ENCODE measurements at regions not wholly inside any gene's neighbourhood (a gene's known extent, or its start where the extent isn't known, plus 50 kb on each side); places are given as distances from the start of the nearest gene placed in this dataset.

DNA sequence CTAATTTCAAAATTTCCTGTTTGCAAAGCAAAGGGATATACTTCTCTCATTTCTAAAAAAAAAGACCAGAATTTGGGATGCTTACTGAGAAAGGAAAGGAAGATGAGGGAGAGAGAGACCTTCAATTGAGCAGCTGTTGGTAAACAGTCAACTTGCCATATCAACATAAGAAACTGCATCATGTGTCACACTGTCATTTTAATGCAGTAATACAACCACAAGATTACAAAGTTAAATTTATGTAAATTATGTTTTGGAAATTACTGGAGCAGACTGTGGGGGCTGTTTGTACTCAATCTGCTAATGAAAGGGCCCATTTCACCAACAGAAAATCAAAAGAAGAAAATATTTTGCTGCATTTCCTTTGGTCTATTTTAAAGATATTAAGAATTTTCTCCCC, 370.4 kb upstream of the TMPO start:
- no peaks in the 10 kb centered on the region for H3K79me2 ChIP-seq (ENCODE audit: insufficient read depth, low read length)
- H3K36me3 Mint-ChIP-seq, result no peaks in the 10 kb centered on the region
- H3K4me3 ChIP-seq (replicated peaks in 1 of 3; ENCODE audit: low read depth in 2 of 3, low read length in 3 of 3), result no peak overlapping the region
- no peak overlapping the region for H3K4me2 ChIP-seq (replicated peaks; ENCODE audit: extremely low read depth, low read length, poor library complexity, severe bottlenecking)
- DNase-seq, result no peak
- no peak overlapping the region for H2AFZ ChIP-seq (ENCODE audit: insufficient read depth, low read depth, low read length, poor library complexity, severe bottlenecking)
- H3K27ac Mint-ChIP-seq, result no peak overlapping the region
- peaks cover 0 to 4% (median 0%) of the 10 kb centered on the region in 7 donors for H3K9me3 Mint-ChIP-seq
- no peak overlapping the region for H3K9ac ChIP-seq (ENCODE audit: insufficient read depth, low read length, poor library complexity, severe bottlenecking)
- no peaks in the 10 kb centered on the region for H4K20me1 ChIP-seq (ENCODE audit: insufficient read depth, low read length)
- no peaks in the 10 kb centered on the region for H3K36me3 ChIP-seq (replicated peaks in 1 of 2; ENCODE audit: control insufficient read depth in 1 of 2, insufficient read depth in 2 of 2, low read length in 2 of 2)
- peaks cover 0 to 2% (median 0%) of the 10 kb centered on the region in 3 donors for H3K27me3 Mint-ChIP-seq (ENCODE audit: low read depth in 3 of 3)
- no peak overlapping the region for H3K27ac ChIP-seq (ENCODE audit: low read depth in 1 of 2, low read length in 2 of 2)
- no peak overlapping the region for H3K4me3 Mint-ChIP-seq
- H3K4me1 Mint-ChIP-seq, result no peaks in the 10 kb centered on the region
- H3K4me1 ChIP-seq (ENCODE audit: control insufficient read depth in 1 of 2, insufficient read depth in 2 of 2, low read length in 2 of 2), result no peaks in the 10 kb centered on the region
- peaks cover 0 to 2% of the 10 kb centered on the region in 2 donors for H3K27me3 ChIP-seq (ENCODE audit: control insufficient read depth in 2 of 2, insufficient read depth in 2 of 2, low read length in 2 of 2)
- intact Hi-C loops (cut with micrococcal nuclease), result no loop called here
- TF ChIP-seq, protein P1, sequence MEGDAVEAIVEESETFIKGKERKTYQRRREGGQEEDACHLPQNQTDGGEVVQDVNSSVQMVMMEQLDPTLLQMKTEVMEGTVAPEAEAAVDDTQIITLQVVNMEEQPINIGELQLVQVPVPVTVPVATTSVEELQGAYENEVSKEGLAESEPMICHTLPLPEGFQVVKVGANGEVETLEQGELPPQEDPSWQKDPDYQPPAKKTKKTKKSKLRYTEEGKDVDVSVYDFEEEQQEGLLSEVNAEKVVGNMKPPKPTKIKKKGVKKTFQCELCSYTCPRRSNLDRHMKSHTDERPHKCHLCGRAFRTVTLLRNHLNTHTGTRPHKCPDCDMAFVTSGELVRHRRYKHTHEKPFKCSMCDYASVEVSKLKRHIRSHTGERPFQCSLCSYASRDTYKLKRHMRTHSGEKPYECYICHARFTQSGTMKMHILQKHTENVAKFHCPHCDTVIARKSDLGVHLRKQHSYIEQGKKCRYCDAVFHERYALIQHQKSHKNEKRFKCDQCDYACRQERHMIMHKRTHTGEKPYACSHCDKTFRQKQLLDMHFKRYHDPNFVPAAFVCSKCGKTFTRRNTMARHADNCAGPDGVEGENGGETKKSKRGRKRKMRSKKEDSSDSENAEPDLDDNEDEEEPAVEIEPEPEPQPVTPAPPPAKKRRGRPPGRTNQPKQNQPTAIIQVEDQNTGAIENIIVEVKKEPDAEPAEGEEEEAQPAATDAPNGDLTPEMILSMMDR (IDR thresholded peaks at IDR 0.05), result no peak
- H3K9me3 ChIP-seq (replicated peaks in 1 of 2; ENCODE audit: control insufficient read depth in 1 of 2, insufficient read depth in 1 of 2, low read length in 2 of 2), result no peaks in the 10 kb centered on the region

DNA sequence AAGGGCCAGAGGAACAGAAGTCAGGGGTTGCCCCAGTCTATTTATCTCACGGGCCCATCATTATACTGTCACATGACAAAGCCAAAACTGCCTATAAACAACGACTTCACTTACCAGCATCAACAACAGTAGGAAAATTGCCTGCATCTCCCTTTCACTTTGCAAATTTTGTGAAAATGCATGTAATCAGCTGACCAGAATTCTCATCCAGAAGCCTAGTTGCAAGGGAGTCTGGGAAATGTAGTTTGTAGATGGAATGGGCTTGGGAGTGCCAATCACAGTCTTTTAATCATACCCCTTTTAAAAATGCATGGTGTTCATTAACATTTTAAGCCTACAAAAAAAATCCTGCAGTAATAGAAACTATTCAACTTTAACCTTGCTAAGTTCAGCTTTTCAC, 369.3 kb upstream of the TMPO start:
- DNase-seq, result no peak
- Histone ChIP-seq H3K27me3 (ENCODE audit: control insufficient read depth in 2 of 2, insufficient read depth in 2 of 2, low read length in 2 of 2) (no peaks in the 10 kb centered on the region), H3K4me2 (replicated peaks; ENCODE audit: extremely low read depth, low read length, poor library complexity, severe bottlenecking) (no peak overlapping the region), H3K4me3 (replicated peaks in 1 of 3; ENCODE audit: low read depth in 2 of 3, low read length in 3 of 3) (no peak overlapping the region), H3K27ac (ENCODE audit: low read depth in 1 of 2, low read length in 2 of 2) (no peak overlapping the region), H4K20me1 (ENCODE audit: insufficient read depth, low read length) (no peaks in the 10 kb centered on the region), H3K4me1 (ENCODE audit: control insufficient read depth in 1 of 2, insufficient read depth in 2 of 2, low read length in 2 of 2) (no peaks in the 10 kb centered on the region), H3K9me3 (replicated peaks in 1 of 2; ENCODE audit: control insufficient read depth in 1 of 2, insufficient read depth in 1 of 2, low read length in 2 of 2) (no peaks in the 10 kb centered on the region), H3K79me2 (ENCODE audit: insufficient read depth, low read length) (no peaks in the 10 kb centered on the region), H3K36me3 (replicated peaks in 1 of 2; ENCODE audit: control insufficient read depth in 1 of 2, insufficient read depth in 2 of 2, low read length in 2 of 2) (no peaks in the 10 kb centered on the region), H3K9ac (ENCODE audit: insufficient read depth, low read length, poor library complexity, severe bottlenecking) (no peak overlapping the region), H2AFZ (ENCODE audit: insufficient read depth, low read depth, low read length, poor library complexity, severe bottlenecking) (no peak overlapping the region)
- intact Hi-C loops (cut with micrococcal nuclease), result no loop called here
- Mint-ChIP-seq H3K4me1 (no peaks in the 10 kb centered on the region), H3K36me3 (no peaks in the 10 kb centered on the region), H3K27me3 (ENCODE audit: low read depth in 3 of 3) (peaks cover 0 to 3% (median 0%) of the 10 kb centered on the region in 3 donors), H3K9me3 (peaks cover 0 to 4% (median 0%) of the 10 kb centered on the region in 7 donors), H3K27ac (no peak overlapping the region), H3K4me3 (no peak overlapping the region)
- 83% methylated on average over 1 of the region's 2 CpGs for WGBS (ENCODE audit: insufficient coverage)
- TF ChIP-seq, protein P1 (IDR thresholded peaks at IDR 0.05), result no peak
